ENCODE measurements at regions not wholly inside any gene's neighbourhood (a gene's known extent, or its start where the extent isn't known, plus 50 kb on each side); places are given as distances from the start of the nearest gene placed in this dataset.

- peak; percentile 57 for DNase-seq
- no peak for TF ChIP-seq EZH2 (IDR thresholded peaks at IDR 0.05; ENCODE audit: borderline replicate concordance, low read depth, low read length, severe bottlenecking)
- peak; percentile 71 for TF ChIP-seq CTCF (IDR thresholded peaks at IDR 0.05; ENCODE audit: borderline replicate concordance, extremely low read depth, low read length, poor library complexity, severe bottlenecking)
- H3K9me3 ChIP-seq (ENCODE audit: insufficient read depth, low read length, severe bottlenecking): peaks cover 34% of the 10 kb centered on the region
- H3K79me2 ChIP-seq (ENCODE audit: insufficient read depth, low read length): no peaks in the 10 kb centered on the region
- 0 out of 2 replicates have a peak overlapping the region, but pooled peaks have one; percentile 27 for H2AFZ ChIP-seq (ENCODE audit: low read depth, low read length)
- H4K20me1 ChIP-seq (ENCODE audit: insufficient read depth, low read length): no peaks in the 10 kb centered on the region
- H3K4me3 ChIP-seq (ENCODE audit: low read depth in 1 of 2, low read length in 2 of 2): no peak overlapping the region
- H3K4me1 ChIP-seq (ENCODE audit: insufficient read depth, low read length): no peaks in the 10 kb centered on the region
- peak overlapping the region; percentile 55; the same call in 1 of the 2 replicates for H3K27ac ChIP-seq (ENCODE audit: low read length)
- no peaks in the 10 kb centered on the region for H3K27me3 ChIP-seq (ENCODE audit: insufficient read depth, low read length, poor library complexity)
- no peak overlapping the region for H3K9ac ChIP-seq (ENCODE audit: low read depth, low read length)
- H3K36me3 ChIP-seq (ENCODE audit: insufficient read depth, low read length): no peaks in the 10 kb centered on the region
- H3K4me2 ChIP-seq (ENCODE audit: insufficient read depth, low read length): no peak overlapping the region
- ATAC-seq (ENCODE audit: insufficient read depth, low read depth): peak; percentile 37; the same call in 2 of the 3 replicates
These were observed 545.2 kb downstream of the C4orf33 start for GRCh38 chr4:129641179-129641578.

- H3K36me3 ChIP-seq (ENCODE audit: insufficient read depth, low read length): no peaks in the 10 kb centered on the region
- no peaks in the 10 kb centered on the region for H3K79me2 ChIP-seq (ENCODE audit: insufficient read depth, low read length)
- H3K9me3 ChIP-seq (ENCODE audit: insufficient read depth, low read length, severe bottlenecking): peaks cover 21% of the 10 kb centered on the region
- no peaks in the 10 kb centered on the region for H3K27me3 ChIP-seq (ENCODE audit: insufficient read depth, low read length, poor library complexity)
- H3K4me2 ChIP-seq (ENCODE audit: insufficient read depth, low read length): no peak overlapping the region
- H3K9ac ChIP-seq (ENCODE audit: low read depth, low read length): no peak overlapping the region
- DNase-seq: no peak
- H3K4me1 ChIP-seq (ENCODE audit: insufficient read depth, low read length): no peaks in the 10 kb centered on the region
- H2AFZ ChIP-seq (ENCODE audit: low read depth, low read length): no peak overlapping the region
- no peak for ATAC-seq (ENCODE audit: insufficient read depth, low read depth)
- H3K4me3 ChIP-seq (ENCODE audit: low read depth in 1 of 2, low read length in 2 of 2): no peak overlapping the region
- H4K20me1 ChIP-seq (ENCODE audit: insufficient read depth, low read length): no peaks in the 10 kb centered on the region
- TF ChIP-seq EZH2 (IDR thresholded peaks at IDR 0.05; ENCODE audit: borderline replicate concordance, low read depth, low read length, severe bottlenecking) (no peak), CTCF (IDR thresholded peaks at IDR 0.05; ENCODE audit: borderline replicate concordance, extremely low read depth, low read length, poor library complexity, severe bottlenecking) (no peak)
- no peak overlapping the region for H3K27ac ChIP-seq (ENCODE audit: low read length)
These were observed 549.5 kb downstream of the C4orf33 start for GRCh38 chr4:129645461-129645860.

- Histone ChIP-seq H3K79me2 (ENCODE audit: insufficient read depth, low read length) (no peaks in the 10 kb centered on the region), H4K20me1 (ENCODE audit: insufficient read depth, low read length) (no peaks in the 10 kb centered on the region), H3K9ac (ENCODE audit: low read depth, low read length) (no peak overlapping the region), H2AFZ (ENCODE audit: low read depth, low read length) (peak overlapping the region; percentile 25; the same call in 1 of the 2 replicates), H3K9me3 (ENCODE audit: insufficient read depth, low read length, severe bottlenecking) (no peaks in the 10 kb centered on the region), H3K4me2 (ENCODE audit: insufficient read depth, low read length) (no peak overlapping the region), H3K4me3 (ENCODE audit: low read depth in 1 of 2, low read length in 2 of 2) (no peak overlapping the region), H3K4me1 (ENCODE audit: insufficient read depth, low read length) (peaks cover 10% of the 10 kb centered on the region; the same call in 1 of the 2 replicates), H3K36me3 (ENCODE audit: insufficient read depth, low read length) (no peaks in the 10 kb centered on the region), H3K27ac (ENCODE audit: low read length) (no peak overlapping the region), H3K27me3 (ENCODE audit: insufficient read depth, low read length, poor library complexity) (no peaks in the 10 kb centered on the region)
- ATAC-seq (ENCODE audit: insufficient read depth, low read depth): no peak
- no peak for DNase-seq
- TF ChIP-seq CTCF (IDR thresholded peaks at IDR 0.05; ENCODE audit: borderline replicate concordance, extremely low read depth, low read length, poor library complexity, severe bottlenecking) (no peak), EZH2 (IDR thresholded peaks at IDR 0.05; ENCODE audit: borderline replicate concordance, low read depth, low read length, severe bottlenecking) (no peak)
These were observed 572.1 kb downstream of the C4orf33 start for GRCh38 chr4:129668092-129668491.

Measured in DND-41 (cell line).